T-helper 2 cell treated with Interferon-gamma antibody and Interleukin-4, amounts not matched to agents 5 μg/mL and 100 μg/mL, for 36 hours (primary cell): ENCODE measurements at regions not wholly inside any gene's neighbourhood (a gene's known extent, or its start where the extent isn't known, plus 50 kb on each side); places are given as distances from the start of the nearest gene placed in this dataset.
"Not testable (repeated sequence)": the region's sequence is repeated elsewhere in the genome, so short reads cannot be mapped to it uniquely, and the experiment has no call there.

Experiments
- DNase-seq: peaks from one replicate; pipeline ENCODE4 v3.0.0; 2021; ENCODE audit warnings: low spot score
- H3K27ac Mint-ChIP-seq: one replicate; pipeline ENCODE4 v1.8.0; 2021; ENCODE audit warnings: mild to moderate bottlenecking, mixed read lengths
- H3K27me3 Mint-ChIP-seq: one replicate; pipeline ENCODE4 v1.8.0; 2021; ENCODE audit warnings: low read depth, mixed read lengths
- H3K36me3 Mint-ChIP-seq: one replicate; pipeline ENCODE4 v1.8.0; 2021; ENCODE audit warnings: low read depth, mixed read lengths
- H3K4me1 Mint-ChIP-seq: one replicate; pipeline ENCODE4 v1.8.0; 2021; ENCODE audit warnings: low read depth, mixed read lengths
- H3K4me3 Mint-ChIP-seq: one replicate; pipeline ENCODE4 v1.8.0; 2022; ENCODE audit warnings: mild to moderate bottlenecking, moderate library complexity, mixed read lengths
- H3K9me3 Mint-ChIP-seq: one replicate; pipeline ENCODE4 v1.8.0; 2021; ENCODE audit warnings: mixed read lengths

GRCh38 chr20:51928931-51929330 is 126.6 kb upstream of the SALL4 start:
- Mint-ChIP-seq H3K9me3 (no peaks in the 10 kb centered on the region), H3K36me3 (no peaks in the 10 kb centered on the region), H3K4me1 (no peaks in the 10 kb centered on the region), H3K27ac (no peak overlapping the region), H3K27me3 (no peaks in the 10 kb centered on the region), H3K4me3 (no peak overlapping the region)
- DNase-seq: no peak

GRCh38 chr20:51927970-51928369 is 125.6 kb upstream of the SALL4 start:
- DNase-seq, H3K4me1 Mint-ChIP-seq, H3K4me3 Mint-ChIP-seq, H3K9me3 Mint-ChIP-seq, H3K36me3 Mint-ChIP-seq, H3K27ac Mint-ChIP-seq, H3K27me3 Mint-ChIP-seq: not testable (repeated sequence)

- no peak for DNase-seq
- H3K9me3 Mint-ChIP-seq: no peaks in the 10 kb centered on the region
- no peaks in the 10 kb centered on the region for H3K36me3 Mint-ChIP-seq
- H3K27me3 Mint-ChIP-seq: peaks cover 2% of the 10 kb centered on the region
- no peaks in the 10 kb centered on the region for H3K4me1 Mint-ChIP-seq
- H3K4me3 Mint-ChIP-seq: no peak overlapping the region
- no peak overlapping the region for H3K27ac Mint-ChIP-seq
These were observed 124.5 kb upstream of the SALL4 start for GRCh38 chr20:51926670-51927305.

- H3K27ac Mint-ChIP-seq: no peak overlapping the region
- H3K27me3 Mint-ChIP-seq: peaks cover 2% of the 10 kb centered on the region
- no peaks in the 10 kb centered on the region for H3K9me3 Mint-ChIP-seq
- H3K36me3 Mint-ChIP-seq: no peaks in the 10 kb centered on the region
- no peak for DNase-seq
- H3K4me1 Mint-ChIP-seq: no peaks in the 10 kb centered on the region
- H3K4me3 Mint-ChIP-seq: no peak overlapping the region
These were observed 122.2 kb upstream of the SALL4 start for GRCh38 chr20:51924509-51924908.

GRCh38 chr20:51923633-51924032 is 121.3 kb upstream of the SALL4 start:
- Mint-ChIP-seq H3K9me3 (no peaks in the 10 kb centered on the region), H3K4me1 (no peaks in the 10 kb centered on the region), H3K27me3 (peaks cover 2% of the 10 kb centered on the region), H3K4me3 (no peak overlapping the region), H3K27ac (no peak overlapping the region), H3K36me3 (no peaks in the 10 kb centered on the region)
- DNase-seq: no peak

GRCh38 chr20:51922812-51923211 is 120.5 kb upstream of the SALL4 start:
- not testable (repeated sequence) for H3K4me1 Mint-ChIP-seq, H3K27me3 Mint-ChIP-seq, DNase-seq, H3K36me3 Mint-ChIP-seq, H3K27ac Mint-ChIP-seq, H3K4me3 Mint-ChIP-seq, H3K9me3 Mint-ChIP-seq

GRCh38 chr20:51918561-51918960 is 116.2 kb upstream of the SALL4 start:
- H3K27ac Mint-ChIP-seq: no peak overlapping the region
- H3K4me1 Mint-ChIP-seq: no peaks in the 10 kb centered on the region
- DNase-seq: no peak
- no peaks in the 10 kb centered on the region for H3K36me3 Mint-ChIP-seq
- peaks cover 2% of the 10 kb centered on the region for H3K27me3 Mint-ChIP-seq
- no peak overlapping the region for H3K4me3 Mint-ChIP-seq
- no peaks in the 10 kb centered on the region for H3K9me3 Mint-ChIP-seq

GRCh38 chr20:51917886-51918535 is 115.7 kb upstream of the SALL4 start:
- Mint-ChIP-seq H3K27me3 (peaks cover 2% of the 10 kb centered on the region), H3K36me3 (no peaks in the 10 kb centered on the region), H3K4me3 (no peak overlapping the region), H3K4me1 (no peaks in the 10 kb centered on the region), H3K9me3 (no peaks in the 10 kb centered on the region), H3K27ac (no peak overlapping the region)
- DNase-seq: no peak

GRCh38 chr20:51916244-51916643 is 113.9 kb upstream of the SALL4 start:
- DNase-seq: no peak
- no peaks in the 10 kb centered on the region for H3K27me3 Mint-ChIP-seq

GRCh38 chr20:51914758-51915157 is 112.4 kb upstream of the SALL4 start:
- H3K4me3 Mint-ChIP-seq: no peak overlapping the region
- H3K36me3 Mint-ChIP-seq: no peaks in the 10 kb centered on the region
- no peaks in the 10 kb centered on the region for H3K27me3 Mint-ChIP-seq
- no peak for DNase-seq
- H3K27ac Mint-ChIP-seq: no peak overlapping the region
- H3K4me1 Mint-ChIP-seq: no peaks in the 10 kb centered on the region
- H3K9me3 Mint-ChIP-seq: no peaks in the 10 kb centered on the region

More at GRCh38 chr20:51916244-51916643, 113.9 kb upstream of the SALL4 start:
- Mint-ChIP-seq H3K4me3 (no peak overlapping the region), H3K4me1 (no peaks in the 10 kb centered on the region), H3K27ac (no peak overlapping the region), H3K9me3 (no peaks in the 10 kb centered on the region), H3K36me3 (no peaks in the 10 kb centered on the region)

- Mint-ChIP-seq H3K27ac (no peak overlapping the region), H3K36me3 (no peaks in the 10 kb centered on the region), H3K27me3 (peaks cover 2% of the 10 kb centered on the region), H3K4me1 (no peaks in the 10 kb centered on the region), H3K9me3 (no peaks in the 10 kb centered on the region), H3K4me3 (no peak overlapping the region)
- no peak for DNase-seq
These were observed 108.2 kb upstream of the SALL4 start for GRCh38 chr20:51910321-51911050.

GRCh38 chr20:51906679-51907078 is 104.4 kb upstream of the SALL4 start:
- no peak for DNase-seq
- H3K27me3 Mint-ChIP-seq: peaks cover 2% of the 10 kb centered on the region
- no peak overlapping the region for H3K4me3 Mint-ChIP-seq
- no peaks in the 10 kb centered on the region for H3K9me3 Mint-ChIP-seq
- no peaks in the 10 kb centered on the region for H3K4me1 Mint-ChIP-seq
- no peaks in the 10 kb centered on the region for H3K36me3 Mint-ChIP-seq
- no peak overlapping the region for H3K27ac Mint-ChIP-seq

- Mint-ChIP-seq H3K4me3 (no peak overlapping the region), H3K36me3 (no peaks in the 10 kb centered on the region), H3K4me1 (no peaks in the 10 kb centered on the region), H3K27ac (no peak overlapping the region), H3K27me3 (peaks cover 2% of the 10 kb centered on the region), H3K9me3 (no peaks in the 10 kb centered on the region)
- no peak for DNase-seq
These were observed 103.7 kb upstream of the SALL4 start for GRCh38 chr20:51906049-51906448.

- DNase-seq: no peak
- H3K4me3 Mint-ChIP-seq: no peak overlapping the region
- H3K27me3 Mint-ChIP-seq: no peaks in the 10 kb centered on the region
- no peaks in the 10 kb centered on the region for H3K36me3 Mint-ChIP-seq
- no peaks in the 10 kb centered on the region for H3K4me1 Mint-ChIP-seq
- no peaks in the 10 kb centered on the region for H3K9me3 Mint-ChIP-seq
- no peak overlapping the region for H3K27ac Mint-ChIP-seq
These were observed 100.6 kb upstream of the SALL4 start for GRCh38 chr20:51902933-51903332.
